Transverse colon (tissue), 3 donors: ENCODE measurements at regions not wholly inside any gene's neighbourhood (a gene's known extent, or its start where the extent isn't known, plus 50 kb on each side); places are given as distances from the start of the nearest gene placed in this dataset.

Experiments used
- EP300 ChIP-seq: sonication (generic); formaldehyde crosslinking; IDR thresholded peaks from one replicate; pipeline ENCODE4 v1.6.1; 2017; ENCODE audit warnings: antibody characterized with exemption, low read depth
- POLR2A ChIP-seq: fragments of 450-650 bp; IDR thresholded peaks from one replicate; pipeline ENCODE4 v1.6.1; 2016; ENCODE audit warnings: antibody characterized with exemption, mild to moderate bottlenecking, moderate library complexity
- TF ChIP-seq, protein P1 (sequence below), 5 experiments: fragments of 200-600 bp in 3 of 5; fragments of 450-650 bp in 2 of 5; sonication (generic) in 3 of 5; IDR thresholded peaks; 1 replicate in 2 of 5; 2 replicates in 3 of 5; pipeline ENCODE4 v1.5.1; 2016 to 2017; ENCODE audit warnings: antibody characterized with exemption in 5 of 5, inconsistent platforms in 3 of 5, mild to moderate bottlenecking in 2 of 5, moderate library complexity in 1 of 5

DNA sequence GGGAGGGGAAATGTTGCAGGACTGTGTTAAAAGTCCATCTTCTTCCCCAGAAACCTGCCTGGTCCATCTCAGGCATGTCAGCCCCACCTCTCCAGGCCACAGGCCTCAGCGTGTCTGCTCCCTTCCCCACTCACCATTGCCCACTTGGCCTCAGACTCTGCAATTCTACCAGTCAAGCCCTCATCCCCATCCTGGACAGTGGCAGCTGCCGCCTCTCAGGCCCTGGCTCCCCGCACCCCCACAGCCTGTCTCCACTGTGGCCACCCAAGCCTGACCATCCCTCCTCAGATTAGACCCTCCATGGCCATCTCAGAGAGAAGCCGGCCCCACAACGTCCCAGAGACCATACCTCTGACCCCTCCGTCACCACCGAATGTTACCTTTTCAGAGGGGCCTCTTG lies 89.9 kb downstream of the BARX1 start:
- TF ChIP-seq POLR2A: no peak
- TF ChIP-seq, protein P1, sequence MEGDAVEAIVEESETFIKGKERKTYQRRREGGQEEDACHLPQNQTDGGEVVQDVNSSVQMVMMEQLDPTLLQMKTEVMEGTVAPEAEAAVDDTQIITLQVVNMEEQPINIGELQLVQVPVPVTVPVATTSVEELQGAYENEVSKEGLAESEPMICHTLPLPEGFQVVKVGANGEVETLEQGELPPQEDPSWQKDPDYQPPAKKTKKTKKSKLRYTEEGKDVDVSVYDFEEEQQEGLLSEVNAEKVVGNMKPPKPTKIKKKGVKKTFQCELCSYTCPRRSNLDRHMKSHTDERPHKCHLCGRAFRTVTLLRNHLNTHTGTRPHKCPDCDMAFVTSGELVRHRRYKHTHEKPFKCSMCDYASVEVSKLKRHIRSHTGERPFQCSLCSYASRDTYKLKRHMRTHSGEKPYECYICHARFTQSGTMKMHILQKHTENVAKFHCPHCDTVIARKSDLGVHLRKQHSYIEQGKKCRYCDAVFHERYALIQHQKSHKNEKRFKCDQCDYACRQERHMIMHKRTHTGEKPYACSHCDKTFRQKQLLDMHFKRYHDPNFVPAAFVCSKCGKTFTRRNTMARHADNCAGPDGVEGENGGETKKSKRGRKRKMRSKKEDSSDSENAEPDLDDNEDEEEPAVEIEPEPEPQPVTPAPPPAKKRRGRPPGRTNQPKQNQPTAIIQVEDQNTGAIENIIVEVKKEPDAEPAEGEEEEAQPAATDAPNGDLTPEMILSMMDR (IDR thresholded peaks at IDR 0.05): no peak
- TF ChIP-seq EP300: no peak
